ENCODE measurements at regions not wholly inside any gene's neighbourhood (a gene's known extent, or its start where the extent isn't known, plus 50 kb on each side); places are given as distances from the start of the nearest gene placed in this dataset.

DNA sequence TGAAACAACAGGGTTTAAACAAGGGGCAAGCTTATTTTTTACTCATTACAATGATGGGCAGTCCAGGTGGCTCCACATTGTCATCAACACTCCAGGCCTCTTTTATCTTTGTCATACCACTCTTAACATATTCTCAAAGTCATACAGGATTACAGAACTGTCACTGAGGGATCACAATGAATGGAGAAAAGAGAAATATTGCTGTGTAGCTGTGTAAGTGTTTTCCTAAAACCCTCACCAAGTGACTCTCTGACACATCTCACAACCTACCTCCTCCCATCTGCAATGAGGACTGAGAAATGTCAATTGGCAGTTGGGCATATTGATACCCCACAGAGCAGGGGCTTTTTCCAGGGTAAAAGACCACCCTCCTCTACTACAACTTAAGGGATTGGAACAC, 562.1 kb downstream of the TBC1D4 start:
- no peak for DNase-seq (ENCODE audit: low read depth in 2 of 2)
- Histone ChIP-seq H3K4me1 (ENCODE audit: control insufficient read depth, extremely low read depth, insufficient read depth, low read length) (no peaks in the 10 kb centered on the region), H3K9me3 (ENCODE audit: control insufficient read depth, insufficient read depth, low read depth, low read length) (no peaks in the 10 kb centered on the region), H3K79me2 (ENCODE audit: control insufficient read depth, insufficient read depth, low read length) (no peaks in the 10 kb centered on the region), H3K4me3 (replicated peaks in 1 of 4; ENCODE audit: control extremely low read depth in 1 of 4, insufficient read depth in 1 of 4, low read depth in 3 of 4, low read length in 4 of 4) (no peak overlapping the region), H4K20me1 (ENCODE audit: control insufficient read depth, extremely low read depth, insufficient read depth, low read length) (no peaks in the 10 kb centered on the region), H3K4me2 (ENCODE audit: extremely low read depth, insufficient read depth, low read length) (no peak overlapping the region), H3K27me3 (ENCODE audit: control insufficient read depth, insufficient read depth, low read length) (no peaks in the 10 kb centered on the region), H2AFZ (ENCODE audit: low read length) (no peak overlapping the region), H3K27ac (ENCODE audit: insufficient read depth, low read length) (no peak overlapping the region), H3K36me3 (ENCODE audit: control insufficient read depth, insufficient read depth, low read length) (no peaks in the 10 kb centered on the region), H3K9ac (ENCODE audit: insufficient read depth, low read length) (no peak overlapping the region)
- TF ChIP-seq, protein P1, sequence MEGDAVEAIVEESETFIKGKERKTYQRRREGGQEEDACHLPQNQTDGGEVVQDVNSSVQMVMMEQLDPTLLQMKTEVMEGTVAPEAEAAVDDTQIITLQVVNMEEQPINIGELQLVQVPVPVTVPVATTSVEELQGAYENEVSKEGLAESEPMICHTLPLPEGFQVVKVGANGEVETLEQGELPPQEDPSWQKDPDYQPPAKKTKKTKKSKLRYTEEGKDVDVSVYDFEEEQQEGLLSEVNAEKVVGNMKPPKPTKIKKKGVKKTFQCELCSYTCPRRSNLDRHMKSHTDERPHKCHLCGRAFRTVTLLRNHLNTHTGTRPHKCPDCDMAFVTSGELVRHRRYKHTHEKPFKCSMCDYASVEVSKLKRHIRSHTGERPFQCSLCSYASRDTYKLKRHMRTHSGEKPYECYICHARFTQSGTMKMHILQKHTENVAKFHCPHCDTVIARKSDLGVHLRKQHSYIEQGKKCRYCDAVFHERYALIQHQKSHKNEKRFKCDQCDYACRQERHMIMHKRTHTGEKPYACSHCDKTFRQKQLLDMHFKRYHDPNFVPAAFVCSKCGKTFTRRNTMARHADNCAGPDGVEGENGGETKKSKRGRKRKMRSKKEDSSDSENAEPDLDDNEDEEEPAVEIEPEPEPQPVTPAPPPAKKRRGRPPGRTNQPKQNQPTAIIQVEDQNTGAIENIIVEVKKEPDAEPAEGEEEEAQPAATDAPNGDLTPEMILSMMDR (conservative IDR thresholded peaks at IDR 0.05 in 1 of 2, IDR thresholded peaks at IDR 0.05 in 1 of 2; ENCODE audit: low read depth in 1 of 2, low read length in 2 of 2), result no peak
- no peak for TF ChIP-seq EZH2 (IDR thresholded peaks at IDR 0.05; ENCODE audit: low read length, missing control alignments)

DNA sequence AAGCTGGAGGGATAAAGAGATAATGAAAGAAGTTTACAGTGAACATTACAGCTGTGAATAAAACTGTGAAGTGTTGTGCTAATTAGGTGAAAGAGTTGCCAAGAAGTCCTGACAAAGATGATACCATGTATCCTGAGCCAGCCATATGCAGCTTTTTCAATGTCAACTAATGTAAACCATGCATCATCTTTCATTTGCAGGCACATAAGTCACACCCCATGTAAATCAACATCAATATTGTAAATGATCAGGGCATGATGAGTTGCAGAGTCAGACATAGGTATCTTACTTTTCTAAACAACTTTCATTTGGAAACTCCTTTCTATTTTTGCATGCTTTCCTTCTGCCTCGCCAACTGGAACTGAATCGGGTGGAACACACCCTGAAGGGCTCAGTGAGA, 569.1 kb downstream of the TBC1D4 start:
- Histone ChIP-seq H2AFZ (ENCODE audit: low read length) (no peak overlapping the region), H3K36me3 (ENCODE audit: control insufficient read depth, insufficient read depth, low read length) (no peaks in the 10 kb centered on the region), H3K4me1 (ENCODE audit: control insufficient read depth, extremely low read depth, insufficient read depth, low read length) (no peaks in the 10 kb centered on the region), H3K4me3 (replicated peaks in 1 of 4; ENCODE audit: control extremely low read depth in 1 of 4, insufficient read depth in 1 of 4, low read depth in 3 of 4, low read length in 4 of 4) (no peak overlapping the region), H4K20me1 (ENCODE audit: control insufficient read depth, extremely low read depth, insufficient read depth, low read length) (no peaks in the 10 kb centered on the region), H3K79me2 (ENCODE audit: control insufficient read depth, insufficient read depth, low read length) (no peaks in the 10 kb centered on the region), H3K9me3 (ENCODE audit: control insufficient read depth, insufficient read depth, low read depth, low read length) (no peaks in the 10 kb centered on the region), H3K4me2 (ENCODE audit: extremely low read depth, insufficient read depth, low read length) (no peak overlapping the region), H3K9ac (ENCODE audit: insufficient read depth, low read length) (no peak overlapping the region), H3K27ac (ENCODE audit: insufficient read depth, low read length) (no peak overlapping the region), H3K27me3 (ENCODE audit: control insufficient read depth, insufficient read depth, low read length) (no peaks in the 10 kb centered on the region)
- DNase-seq (ENCODE audit: low read depth in 2 of 2), result no peak
- TF ChIP-seq, protein P1 (conservative IDR thresholded peaks at IDR 0.05 in 1 of 2, IDR thresholded peaks at IDR 0.05 in 1 of 2; ENCODE audit: low read depth in 1 of 2, low read length in 2 of 2), result no peak
- TF ChIP-seq EZH2 (IDR thresholded peaks at IDR 0.05; ENCODE audit: low read length, missing control alignments), result no peak

DNA sequence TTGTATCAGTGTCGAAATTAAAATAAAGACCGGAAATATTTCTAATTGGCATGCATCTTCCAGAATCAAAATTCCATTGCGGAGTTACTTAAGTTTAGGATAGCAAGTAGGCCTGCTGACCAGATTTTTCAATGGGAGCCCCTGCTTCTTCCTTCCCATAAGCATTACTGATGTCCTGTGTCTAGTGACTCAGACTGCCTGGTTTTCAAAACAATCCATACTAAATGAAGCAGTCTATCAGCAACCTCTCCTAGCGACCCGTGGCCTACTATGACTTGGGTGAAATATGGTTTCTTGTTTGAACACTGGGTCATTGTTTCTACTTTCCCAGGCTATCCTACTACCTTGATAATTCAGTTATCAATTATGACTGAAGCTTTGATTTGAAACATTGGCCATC, 571.6 kb downstream of the TBC1D4 start:
- Histone ChIP-seq H3K4me1 (ENCODE audit: control insufficient read depth, extremely low read depth, insufficient read depth, low read length) (no peaks in the 10 kb centered on the region), H3K4me3 (replicated peaks in 1 of 4; ENCODE audit: control extremely low read depth in 1 of 4, insufficient read depth in 1 of 4, low read depth in 3 of 4, low read length in 4 of 4) (no peak overlapping the region), H3K27me3 (ENCODE audit: control insufficient read depth, insufficient read depth, low read length) (no peaks in the 10 kb centered on the region), H2AFZ (ENCODE audit: low read length) (no peak overlapping the region), H3K9me3 (ENCODE audit: control insufficient read depth, insufficient read depth, low read depth, low read length) (no peaks in the 10 kb centered on the region), H3K36me3 (ENCODE audit: control insufficient read depth, insufficient read depth, low read length) (no peaks in the 10 kb centered on the region), H3K4me2 (ENCODE audit: extremely low read depth, insufficient read depth, low read length) (no peak overlapping the region), H3K9ac (ENCODE audit: insufficient read depth, low read length) (no peak overlapping the region), H4K20me1 (ENCODE audit: control insufficient read depth, extremely low read depth, insufficient read depth, low read length) (no peaks in the 10 kb centered on the region), H3K27ac (ENCODE audit: insufficient read depth, low read length) (no peak overlapping the region), H3K79me2 (ENCODE audit: control insufficient read depth, insufficient read depth, low read length) (no peaks in the 10 kb centered on the region)
- no peak for TF ChIP-seq EZH2 (IDR thresholded peaks at IDR 0.05; ENCODE audit: low read length, missing control alignments)
- TF ChIP-seq, protein P1 (conservative IDR thresholded peaks at IDR 0.05 in 1 of 2, IDR thresholded peaks at IDR 0.05 in 1 of 2; ENCODE audit: low read depth in 1 of 2, low read length in 2 of 2), result no peak
- DNase-seq (ENCODE audit: low read depth in 2 of 2), result no peak

Measured in fibroblast of lung (primary cell).